Neural cell (in vitro differentiated cells): ENCODE measurements at regions not wholly inside any gene's neighbourhood (a gene's known extent, or its start where the extent isn't known, plus 50 kb on each side); places are given as distances from the start of the nearest gene placed in this dataset.

Experiments used
- H2AFZ ChIP-seq: fragments of 200-600, 300-800 bp; sonication (generic), shearing (Covaris generic); 2 replicates; pipeline ENCODE4 v1.6.0; 2014; ENCODE audit warnings: low read depth, mild to moderate bottlenecking, antibody characterized with exemption, low read length, moderate library complexity
- H3F3A ChIP-seq: fragments of 200-600 bp; shearing (Covaris generic); 2 replicates; pipeline ENCODE4 v1.6.1; 2016; ENCODE audit warnings: mild to moderate bottlenecking, moderate library complexity, mixed read lengths, antibody characterized with exemption, low read length; ENCODE audit not compliant: insufficient read depth, poor library complexity, severe bottlenecking
- H3K27ac ChIP-seq: fragments of 200-600, 300-800 bp; sonication (generic), shearing (Covaris generic); 2 replicates; pipeline ENCODE4 v1.5.1; 2014; ENCODE audit warnings: mild to moderate bottlenecking, low read length, moderate library complexity
- H3K27me3 ChIP-seq: fragments of 300-800, 200-600 bp; sonication (generic), shearing (Covaris generic); 2 replicates; pipeline ENCODE4 v1.6.0; 2014; ENCODE audit warnings: mild to moderate bottlenecking, low read depth, low read length, moderate library complexity; ENCODE audit not compliant: insufficient read depth
- H3K36me3 ChIP-seq: fragments of 300-800, 200-600 bp; sonication (generic), shearing (Covaris generic); 2 replicates; pipeline ENCODE4 v1.5.1; 2014; ENCODE audit warnings: mild to moderate bottlenecking, antibody characterized with exemption, low read length, moderate library complexity; ENCODE audit not compliant: insufficient read depth
- H3K4me2 ChIP-seq: fragments of 300-800, 200-600 bp; sonication (generic), shearing (Covaris generic); 2 replicates; pipeline ENCODE4 v1.6.0; 2014; ENCODE audit warnings: mild to moderate bottlenecking, low read length
- H3K4me3 ChIP-seq: fragments of 300-800, 200-600 bp; sonication (generic), shearing (Covaris generic); 2 replicates; pipeline ENCODE4 v1.5.1; 2014; ENCODE audit warnings: mild to moderate bottlenecking, low read length, moderate library complexity
- H3K79me2 ChIP-seq: fragments of 200-600 bp; shearing (Covaris generic); replicated peaks from 2 replicates; pipeline ENCODE4 v1.6.0; 2014; ENCODE audit warnings: mild to moderate bottlenecking, low read length, moderate library complexity; ENCODE audit not compliant: insufficient read depth
- H3K9ac ChIP-seq: fragments of 300-800, 200-600 bp; sonication (generic), shearing (Covaris generic); 2 replicates; pipeline ENCODE4 v1.6.1; 2016; ENCODE audit warnings: mild to moderate bottlenecking, low read length, mixed read lengths
- H3K9me2 ChIP-seq: fragments of 200-600 bp; shearing (Covaris generic); 2 replicates; pipeline ENCODE4 v1.6.1; 2016; ENCODE audit warnings: mild to moderate bottlenecking, low read length, mixed read lengths; ENCODE audit not compliant: insufficient read depth
- H3K9me3 ChIP-seq: fragments of 200-600, 300-800 bp; sonication (generic), shearing (Covaris generic); 2 replicates; pipeline ENCODE4 v1.6.1; 2016; ENCODE audit warnings: mild to moderate bottlenecking, mixed run types, low read length, moderate library complexity, mixed read lengths
- H4K20me1 ChIP-seq: fragments of 200-600 bp; shearing (Covaris generic); 2 replicates; pipeline ENCODE4 v1.6.1; 2016; ENCODE audit warnings: mild to moderate bottlenecking, mixed run types; ENCODE audit not compliant: insufficient read depth
- CTCF ChIP-seq: fragments of 450-650 bp; IDR thresholded peaks from 2 replicates; pipeline ENCODE4 v1.5.1; 2014; ENCODE audit warnings: antibody characterized with exemption, mild to moderate bottlenecking, moderate library complexity; ENCODE audit not compliant: poor library complexity, severe bottlenecking
- EP300 ChIP-seq: fragments of 450-650 bp; conservative IDR thresholded peaks from 2 replicates; pipeline ENCODE4 v1.6.1; 2014; ENCODE audit warnings: antibody characterized with exemption, mild to moderate bottlenecking, moderate library complexity; ENCODE audit not compliant: poor library complexity, severe bottlenecking
- EZH2 ChIP-seq: fragments of 200-600, 300-800 bp; shearing (Covaris generic), sonication (generic); IDR thresholded peaks from 2 replicates; pipeline ENCODE4 v1.6.1; 2014; ENCODE audit warnings: antibody characterized with exemption, low read length, borderline replicate concordance, mild to moderate bottlenecking; ENCODE audit not compliant: insufficient read depth, poor library complexity, severe bottlenecking
- POLR2AphosphoS5 ChIP-seq: IDR thresholded peaks from 2 replicates; pipeline ENCODE4 v1.6.1; 2012
- RAD21 ChIP-seq: fragments of 450-650 bp; conservative IDR thresholded peaks from 2 replicates; pipeline ENCODE4 v1.6.1; 2014; ENCODE audit warnings: antibody characterized with exemption, mild to moderate bottlenecking, moderate library complexity
- REST ChIP-seq: IDR thresholded peaks from 2 replicates; pipeline ENCODE4 v1.6.1; 2012; ENCODE audit warnings: borderline replicate concordance
- SMC3 ChIP-seq: fragments of 450-650 bp; conservative IDR thresholded peaks from 2 replicates; pipeline ENCODE4 v1.6.1; 2014; ENCODE audit warnings: antibody characterized with exemption, mild to moderate bottlenecking, moderate library complexity; ENCODE audit not compliant: poor library complexity
- TAF1 ChIP-seq: IDR thresholded peaks from 2 replicates; pipeline ENCODE4 v1.6.1; 2012; ENCODE audit warnings: low read depth

GRCh38 chr4:148632476-148632875 lies 190.3 kb upstream of the NR3C2 start:
- no peaks in the 10 kb centered on the region for H3K79me2 ChIP-seq
- no peaks in the 10 kb centered on the region for H3F3A ChIP-seq
- no peak overlapping the region for H3K4me3 ChIP-seq
- no peaks in the 10 kb centered on the region for H4K20me1 ChIP-seq
- H3K4me2 ChIP-seq: no peak overlapping the region
- no peak overlapping the region for H2AFZ ChIP-seq
- H3K9me2 ChIP-seq: no peaks in the 10 kb centered on the region
- H3K9ac ChIP-seq: no peak overlapping the region
- no peaks in the 10 kb centered on the region for H3K27me3 ChIP-seq
- no peak overlapping the region for H3K27ac ChIP-seq
- no peaks in the 10 kb centered on the region for H3K36me3 ChIP-seq
- no peaks in the 10 kb centered on the region for H3K9me3 ChIP-seq
- TF ChIP-seq TAF1: no peak

- Histone ChIP-seq H4K20me1 (no peaks in the 10 kb centered on the region), H3K9me2 (no peaks in the 10 kb centered on the region), H3K4me2 (no peak overlapping the region), H3K9me3 (no peaks in the 10 kb centered on the region), H3F3A (no peaks in the 10 kb centered on the region), H3K79me2 (no peaks in the 10 kb centered on the region), H3K27ac (no peak overlapping the region), H3K4me3 (no peak overlapping the region), H3K9ac (no peak overlapping the region), H2AFZ (no peak overlapping the region), H3K27me3 (no peaks in the 10 kb centered on the region), H3K36me3 (no peaks in the 10 kb centered on the region)
- TF ChIP-seq POLR2AphosphoS5 (no peak), REST (no peak), EZH2 (no peak), EP300 (no peak), SMC3 (no peak)
Observed at GRCh38 chr4:148630051-148630450, 187.8 kb upstream of the NR3C2 start.

- H3K4me3 ChIP-seq: no peak overlapping the region
- H3K36me3 ChIP-seq: no peaks in the 10 kb centered on the region
- H3K9me2 ChIP-seq: no peaks in the 10 kb centered on the region
- H3K9ac ChIP-seq: no peak overlapping the region
- H3K27me3 ChIP-seq: no peaks in the 10 kb centered on the region
- no peak overlapping the region for H2AFZ ChIP-seq
- no peak overlapping the region for H3K27ac ChIP-seq
- no peaks in the 10 kb centered on the region for H3K9me3 ChIP-seq
- H3K4me2 ChIP-seq: no peak overlapping the region
- H3K79me2 ChIP-seq: no peaks in the 10 kb centered on the region
- no peaks in the 10 kb centered on the region for H4K20me1 ChIP-seq
- H3F3A ChIP-seq: no peaks in the 10 kb centered on the region
- TF ChIP-seq EP300 (no peak), RAD21 (no peak), CTCF (no peak), SMC3 (no peak), EZH2 (no peak), REST (no peak), TAF1 (no peak)
Observed at GRCh38 chr4:148618856-148619255, 176.6 kb upstream of the NR3C2 start.
